ENCODE measurements at regions not wholly inside any gene's neighbourhood (a gene's known extent, or its start where the extent isn't known, plus 50 kb on each side); places are given as distances from the start of the nearest gene placed in this dataset.

DNA sequence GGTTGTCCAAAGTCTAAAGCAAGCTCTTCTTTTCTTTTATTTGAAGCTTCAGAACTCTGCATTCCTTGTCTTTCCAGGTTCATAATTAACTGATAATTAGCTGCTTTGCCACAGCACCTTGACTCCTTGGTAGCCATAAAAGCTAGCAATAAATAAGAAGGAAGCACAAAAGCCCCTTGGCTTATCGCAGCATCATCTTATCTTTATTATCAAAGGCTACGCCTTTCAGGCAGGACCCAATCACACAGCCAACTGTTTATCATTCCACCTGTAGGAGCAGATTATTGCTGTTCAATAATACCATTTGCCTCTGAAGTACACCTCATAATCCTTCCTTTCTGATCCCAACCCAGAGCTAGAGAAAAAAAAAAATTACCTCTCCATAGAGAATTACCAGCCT, 489.2 kb downstream of the SATB2 start:
- TF ChIP-seq, protein P1, sequence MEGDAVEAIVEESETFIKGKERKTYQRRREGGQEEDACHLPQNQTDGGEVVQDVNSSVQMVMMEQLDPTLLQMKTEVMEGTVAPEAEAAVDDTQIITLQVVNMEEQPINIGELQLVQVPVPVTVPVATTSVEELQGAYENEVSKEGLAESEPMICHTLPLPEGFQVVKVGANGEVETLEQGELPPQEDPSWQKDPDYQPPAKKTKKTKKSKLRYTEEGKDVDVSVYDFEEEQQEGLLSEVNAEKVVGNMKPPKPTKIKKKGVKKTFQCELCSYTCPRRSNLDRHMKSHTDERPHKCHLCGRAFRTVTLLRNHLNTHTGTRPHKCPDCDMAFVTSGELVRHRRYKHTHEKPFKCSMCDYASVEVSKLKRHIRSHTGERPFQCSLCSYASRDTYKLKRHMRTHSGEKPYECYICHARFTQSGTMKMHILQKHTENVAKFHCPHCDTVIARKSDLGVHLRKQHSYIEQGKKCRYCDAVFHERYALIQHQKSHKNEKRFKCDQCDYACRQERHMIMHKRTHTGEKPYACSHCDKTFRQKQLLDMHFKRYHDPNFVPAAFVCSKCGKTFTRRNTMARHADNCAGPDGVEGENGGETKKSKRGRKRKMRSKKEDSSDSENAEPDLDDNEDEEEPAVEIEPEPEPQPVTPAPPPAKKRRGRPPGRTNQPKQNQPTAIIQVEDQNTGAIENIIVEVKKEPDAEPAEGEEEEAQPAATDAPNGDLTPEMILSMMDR (conservative IDR thresholded peaks at IDR 0.05; ENCODE audit: low read depth, low read length), result no peak
- no peak for TF ChIP-seq EZH2phosphoT487 (IDR thresholded peaks at IDR 0.05; ENCODE audit: borderline replicate concordance, low read length)

Data from PC-3 (cell line).